ENCODE measurements at regions not wholly inside any gene's neighbourhood (a gene's known extent, or its start where the extent isn't known, plus 50 kb on each side); places are given as distances from the start of the nearest gene placed in this dataset.

GRCh38 chr4:138894709-138895108, 120.9 kb upstream of the NOCT start:
- H3K4me3 ChIP-seq, result no peak overlapping the region
- H3K36me3 ChIP-seq (ENCODE audit: insufficient read depth, low read length), result no peaks in the 10 kb centered on the region
- DNase-seq (ENCODE audit: low read depth, low spot score), result no peak
- H3K9ac ChIP-seq (ENCODE audit: insufficient read length), result no peak overlapping the region
- H3K9me3 ChIP-seq (ENCODE audit: low read depth, low read length), result no peaks in the 10 kb centered on the region
- no peak for TF ChIP-seq POLR2AphosphoS5 (IDR thresholded peaks at IDR 0.05; ENCODE audit: borderline replicate concordance, low read depth, low read length)
- no peak for TF ChIP-seq EZH2 (IDR thresholded peaks at IDR 0.05)
- TF ChIP-seq FOXP2 (optimal IDR thresholded peaks at IDR 0.05; ENCODE audit: control extremely low read depth, extremely low read length, insufficient read depth), result no peak
- no peak overlapping the region for H3K27ac ChIP-seq

- H3K36me3 ChIP-seq (ENCODE audit: insufficient read depth, low read length), result no peaks in the 10 kb centered on the region
- no peak overlapping the region for H3K27ac ChIP-seq
- no peaks in the 10 kb centered on the region for H3K9me3 ChIP-seq (ENCODE audit: low read depth, low read length)
- no peak for DNase-seq (ENCODE audit: low read depth, low spot score)
- no peak overlapping the region for H3K4me3 ChIP-seq
- TF ChIP-seq EZH2 (IDR thresholded peaks at IDR 0.05) (no peak), POLR2AphosphoS5 (IDR thresholded peaks at IDR 0.05; ENCODE audit: borderline replicate concordance, low read depth, low read length) (no peak), FOXP2 (optimal IDR thresholded peaks at IDR 0.05; ENCODE audit: control extremely low read depth, extremely low read length, insufficient read depth) (no peak)
- no peak overlapping the region for H3K9ac ChIP-seq (ENCODE audit: insufficient read length)
These were observed 121.6 kb upstream of the NOCT start for GRCh38 chr4:138894011-138894410.

- TF ChIP-seq EZH2 (IDR thresholded peaks at IDR 0.05), result no peak
- TF ChIP-seq POLR2AphosphoS5 (IDR thresholded peaks at IDR 0.05; ENCODE audit: borderline replicate concordance, low read depth, low read length), result no peak
- no peak for TF ChIP-seq FOXP2 (optimal IDR thresholded peaks at IDR 0.05; ENCODE audit: control extremely low read depth, extremely low read length, insufficient read depth)
- Histone ChIP-seq H3K9ac (ENCODE audit: insufficient read length) (no peak overlapping the region), H3K36me3 (ENCODE audit: insufficient read depth, low read length) (no peaks in the 10 kb centered on the region), H3K27ac (peak overlapping the region; percentile 79), H3K9me3 (ENCODE audit: low read depth, low read length) (no peaks in the 10 kb centered on the region), H3K4me3 (no peak overlapping the region)
- DNase-seq (ENCODE audit: low read depth, low spot score), result no peak
These were observed 122.8 kb upstream of the NOCT start for GRCh38 chr4:138892483-138893407.

- H3K27ac ChIP-seq, result peak overlapping the region; percentile 79
- peak overlapping the region; percentile 55 for H3K4me3 ChIP-seq
- DNase-seq (ENCODE audit: low read depth, low spot score), result peak; percentile 51
- no peaks in the 10 kb centered on the region for H3K36me3 ChIP-seq (ENCODE audit: insufficient read depth, low read length)
- TF ChIP-seq EZH2 (IDR thresholded peaks at IDR 0.05), result no peak
- no peak for TF ChIP-seq FOXP2 (optimal IDR thresholded peaks at IDR 0.05; ENCODE audit: control extremely low read depth, extremely low read length, insufficient read depth)
- no peak; the same call in 1 of the 2 replicates for TF ChIP-seq POLR2AphosphoS5 (IDR thresholded peaks at IDR 0.05; ENCODE audit: borderline replicate concordance, low read depth, low read length)
- H3K9me3 ChIP-seq (ENCODE audit: low read depth, low read length), result no peaks in the 10 kb centered on the region
- H3K9ac ChIP-seq (ENCODE audit: insufficient read length), result peak overlapping the region; percentile 44
These were observed 124.0 kb upstream of the NOCT start for GRCh38 chr4:138891631-138892031.

- peak overlapping the region; percentile 55 for H3K4me3 ChIP-seq
- H3K9me3 ChIP-seq (ENCODE audit: low read depth, low read length), result no peaks in the 10 kb centered on the region
- H3K9ac ChIP-seq (ENCODE audit: insufficient read length), result peak overlapping the region; percentile 44
- TF ChIP-seq EZH2 (IDR thresholded peaks at IDR 0.05), result no peak
- TF ChIP-seq POLR2AphosphoS5 (IDR thresholded peaks at IDR 0.05; ENCODE audit: borderline replicate concordance, low read depth, low read length), result no peak
- no peak for TF ChIP-seq FOXP2 (optimal IDR thresholded peaks at IDR 0.05; ENCODE audit: control extremely low read depth, extremely low read length, insufficient read depth)
- H3K27ac ChIP-seq, result peak overlapping the region; percentile 79
- no peak for DNase-seq (ENCODE audit: low read depth, low spot score)
- no peaks in the 10 kb centered on the region for H3K36me3 ChIP-seq (ENCODE audit: insufficient read depth, low read length)
These were observed 124.5 kb upstream of the NOCT start for GRCh38 chr4:138890891-138891570.

- peak overlapping the region; percentile 4 for H3K9ac ChIP-seq (ENCODE audit: insufficient read length)
- peak overlapping the region; percentile 88 for H3K27ac ChIP-seq
- DNase-seq (ENCODE audit: low read depth, low spot score), result no peak
- no peak for TF ChIP-seq FOXP2 (optimal IDR thresholded peaks at IDR 0.05; ENCODE audit: control extremely low read depth, extremely low read length, insufficient read depth)
- no peak for TF ChIP-seq POLR2AphosphoS5 (IDR thresholded peaks at IDR 0.05; ENCODE audit: borderline replicate concordance, low read depth, low read length)
- TF ChIP-seq EZH2 (IDR thresholded peaks at IDR 0.05), result no peak
- H3K36me3 ChIP-seq (ENCODE audit: insufficient read depth, low read length), result no peaks in the 10 kb centered on the region
- no peaks in the 10 kb centered on the region for H3K9me3 ChIP-seq (ENCODE audit: low read depth, low read length)
- H3K4me3 ChIP-seq, result no peak overlapping the region
These were observed 126.4 kb upstream of the NOCT start for GRCh38 chr4:138889216-138889615.

- no peaks in the 10 kb centered on the region for H3K9me3 ChIP-seq (ENCODE audit: low read depth, low read length)
- H3K4me3 ChIP-seq, result no peak overlapping the region
- no peak for DNase-seq (ENCODE audit: low read depth, low spot score)
- H3K9ac ChIP-seq (ENCODE audit: insufficient read length), result no peak overlapping the region
- no peaks in the 10 kb centered on the region for H3K36me3 ChIP-seq (ENCODE audit: insufficient read depth, low read length)
- TF ChIP-seq EZH2 (IDR thresholded peaks at IDR 0.05) (no peak), POLR2AphosphoS5 (IDR thresholded peaks at IDR 0.05; ENCODE audit: borderline replicate concordance, low read depth, low read length) (no peak), FOXP2 (optimal IDR thresholded peaks at IDR 0.05; ENCODE audit: control extremely low read depth, extremely low read length, insufficient read depth) (no peak)
- H3K27ac ChIP-seq, result no peak overlapping the region
These were observed 127.8 kb upstream of the NOCT start for GRCh38 chr4:138887741-138888140.

GRCh38 chr4:138887341-138887740, 128.2 kb upstream of the NOCT start:
- no peaks in the 10 kb centered on the region for H3K9me3 ChIP-seq (ENCODE audit: low read depth, low read length)
- no peaks in the 10 kb centered on the region for H3K36me3 ChIP-seq (ENCODE audit: insufficient read depth, low read length)
- TF ChIP-seq EZH2 (IDR thresholded peaks at IDR 0.05) (no peak), POLR2AphosphoS5 (IDR thresholded peaks at IDR 0.05; ENCODE audit: borderline replicate concordance, low read depth, low read length) (no peak)
- H3K4me3 ChIP-seq, result no peak overlapping the region
- no peak overlapping the region for H3K9ac ChIP-seq (ENCODE audit: insufficient read length)
- no peak for DNase-seq (ENCODE audit: low read depth, low spot score)
- no peak overlapping the region for H3K27ac ChIP-seq
